GM04504 (cell line): ENCODE measurements at regions not wholly inside any gene's neighbourhood (a gene's known extent, or its start where the extent isn't known, plus 50 kb on each side); places are given as distances from the start of the nearest gene placed in this dataset.

Experiments
- DNase-seq: peaks from one replicate; pipeline ENCODE4 v3.0.0-alpha.2; 2012; ENCODE audit warnings: low read depth

DNA sequence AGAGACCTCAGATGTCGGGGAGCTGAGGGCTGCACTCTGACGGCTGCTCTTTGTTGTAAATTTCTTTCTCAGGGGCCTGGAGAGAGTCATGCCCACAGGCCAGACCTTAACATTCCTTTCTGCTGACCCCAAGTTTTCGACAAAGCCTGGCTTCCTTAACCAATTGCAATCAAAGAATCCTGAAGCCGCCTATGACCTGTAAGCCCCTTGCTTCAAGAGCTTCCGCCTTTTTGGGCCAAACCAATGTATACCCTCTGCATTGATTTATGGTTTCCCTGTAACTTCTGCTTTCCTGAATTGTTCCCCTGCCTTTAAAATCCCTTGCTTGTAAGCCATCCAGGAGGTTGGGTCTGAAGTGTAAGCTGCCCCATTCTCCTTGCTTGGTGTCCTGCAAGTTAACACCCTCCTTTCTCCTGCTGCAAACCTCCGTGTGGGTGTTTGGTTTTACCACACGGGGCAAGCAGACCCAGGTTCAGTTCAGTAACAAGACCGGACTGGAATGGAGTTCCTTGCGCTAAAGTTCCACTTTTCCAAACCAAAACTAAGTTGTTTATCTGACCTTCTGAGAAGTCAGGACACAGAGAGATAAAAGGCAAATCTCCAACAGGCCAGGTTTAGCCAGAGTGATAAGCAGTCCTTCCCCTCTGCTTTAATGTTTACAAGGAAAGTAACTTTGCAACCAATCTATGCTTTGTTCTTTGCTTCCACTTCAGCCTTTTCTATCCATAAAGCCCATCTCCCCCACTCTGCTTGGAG, 141.6 kb downstream of the KCNJ12 start:
- no peak for DNase-seq

DNA sequence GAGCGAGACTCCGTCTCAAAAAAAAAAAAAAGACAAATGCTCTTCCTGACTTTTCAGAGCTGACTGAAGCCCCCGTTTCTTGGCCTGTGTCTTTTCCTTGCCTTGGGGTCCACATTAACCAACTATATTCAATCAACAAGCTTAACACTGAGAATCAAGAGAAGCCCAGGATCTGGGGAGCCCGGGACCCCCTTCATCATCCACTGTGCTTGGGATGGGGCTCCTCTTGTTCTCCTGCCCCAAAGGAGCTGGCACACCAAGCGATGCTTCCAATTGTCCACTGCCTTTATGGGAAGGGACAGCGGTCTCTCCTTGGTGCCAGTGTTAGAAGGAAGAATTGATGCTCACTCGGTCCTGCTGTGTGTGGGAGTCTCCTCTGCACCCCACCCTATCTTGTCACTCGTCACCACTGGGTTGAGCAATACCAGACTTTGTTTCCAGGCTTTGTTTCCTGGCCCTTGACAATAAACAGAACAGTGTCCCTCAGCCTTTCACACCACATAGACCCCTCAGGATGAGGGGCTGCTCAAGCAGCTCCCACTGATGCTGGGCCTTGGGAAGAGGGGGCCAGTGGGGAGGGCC, 146.7 kb downstream of the KCNJ12 start:
- DNase-seq = no peak

DNA sequence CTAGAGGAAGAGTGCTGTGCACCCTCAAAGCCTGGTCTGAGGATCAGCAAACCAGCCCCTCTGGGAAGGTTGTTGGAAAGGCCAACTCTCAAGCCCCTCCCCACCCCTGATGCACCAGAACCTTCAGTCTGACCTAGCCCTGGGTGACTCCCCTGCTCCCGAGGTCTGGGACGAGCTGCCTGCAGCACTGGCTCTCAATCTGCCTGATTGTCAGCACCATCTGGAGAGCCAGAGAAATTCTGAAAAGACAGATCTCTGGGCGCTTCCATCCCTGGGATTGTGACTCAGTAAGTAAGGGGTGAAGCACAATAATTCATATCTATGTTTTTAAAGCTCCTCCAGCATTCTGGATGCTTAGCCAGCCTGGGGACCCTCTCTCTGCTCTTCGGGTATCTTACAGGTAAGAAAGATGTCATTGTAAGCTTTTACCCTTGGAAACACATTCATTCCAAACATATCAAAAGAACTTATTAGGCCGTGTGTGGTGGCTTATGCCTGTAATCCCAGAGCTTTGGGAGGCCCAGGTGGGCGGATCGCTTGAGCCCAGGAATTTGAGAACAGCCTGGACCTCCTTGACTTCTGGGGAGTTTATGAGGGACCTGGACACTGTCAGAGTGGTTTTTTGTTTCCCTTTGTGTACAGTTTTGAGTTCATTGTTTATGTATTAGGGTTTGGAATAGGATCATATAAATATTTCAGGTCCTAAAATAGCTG, 147.5 kb downstream of the KCNJ12 start:
- DNase-seq = no peak

DNA sequence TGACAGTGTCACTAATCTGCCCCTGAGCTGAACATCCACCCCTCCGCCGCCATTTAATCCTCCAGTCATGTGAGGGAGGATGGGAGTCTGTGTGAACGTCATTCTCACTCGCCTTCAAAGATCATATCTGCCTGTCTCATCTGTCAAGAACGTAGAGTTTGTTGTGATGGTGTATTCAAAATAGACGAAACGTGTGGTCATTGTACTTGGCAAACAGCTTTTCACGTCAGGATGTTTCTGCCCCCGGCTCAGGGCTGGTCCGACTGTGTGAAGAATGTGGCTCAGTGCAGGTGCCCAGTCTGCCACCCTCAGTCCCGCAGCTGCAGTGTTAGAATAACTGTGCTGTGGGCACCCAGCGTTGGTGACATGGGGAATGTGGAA, 148.0 kb downstream of the KCNJ12 start:
- no peak for DNase-seq

DNA sequence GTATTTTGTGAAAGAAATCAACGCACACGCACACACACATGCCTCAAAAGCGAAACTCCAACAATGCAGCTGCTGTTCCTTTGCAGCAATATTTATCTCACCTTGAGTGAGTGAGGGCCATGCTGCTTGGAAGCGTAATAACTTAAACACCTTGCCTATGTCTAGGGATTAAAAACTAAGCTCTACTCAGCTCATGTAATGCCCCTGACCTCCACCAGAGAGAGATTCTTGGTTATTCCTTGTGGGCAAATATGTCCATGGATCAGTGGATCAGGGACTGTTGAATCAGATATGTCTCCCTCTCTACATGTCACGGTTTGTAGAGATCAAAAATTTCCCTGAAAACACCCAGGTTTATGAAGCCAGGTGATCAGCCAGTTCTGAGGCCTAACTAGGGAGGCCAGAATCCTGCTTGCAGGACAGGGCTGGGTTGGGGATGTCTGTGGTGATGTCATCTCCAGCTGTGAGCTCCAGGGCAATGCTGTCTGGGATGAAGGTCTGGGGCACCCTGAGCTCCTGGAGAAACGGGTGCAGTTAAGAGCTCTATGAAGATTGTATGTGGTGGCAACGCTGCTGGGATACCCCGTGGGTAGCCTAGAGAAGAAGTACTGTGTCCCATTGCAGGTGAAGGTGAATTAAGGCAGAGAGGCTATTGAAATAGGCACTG, 149.4 kb downstream of the KCNJ12 start:
- no peak for DNase-seq

DNA sequence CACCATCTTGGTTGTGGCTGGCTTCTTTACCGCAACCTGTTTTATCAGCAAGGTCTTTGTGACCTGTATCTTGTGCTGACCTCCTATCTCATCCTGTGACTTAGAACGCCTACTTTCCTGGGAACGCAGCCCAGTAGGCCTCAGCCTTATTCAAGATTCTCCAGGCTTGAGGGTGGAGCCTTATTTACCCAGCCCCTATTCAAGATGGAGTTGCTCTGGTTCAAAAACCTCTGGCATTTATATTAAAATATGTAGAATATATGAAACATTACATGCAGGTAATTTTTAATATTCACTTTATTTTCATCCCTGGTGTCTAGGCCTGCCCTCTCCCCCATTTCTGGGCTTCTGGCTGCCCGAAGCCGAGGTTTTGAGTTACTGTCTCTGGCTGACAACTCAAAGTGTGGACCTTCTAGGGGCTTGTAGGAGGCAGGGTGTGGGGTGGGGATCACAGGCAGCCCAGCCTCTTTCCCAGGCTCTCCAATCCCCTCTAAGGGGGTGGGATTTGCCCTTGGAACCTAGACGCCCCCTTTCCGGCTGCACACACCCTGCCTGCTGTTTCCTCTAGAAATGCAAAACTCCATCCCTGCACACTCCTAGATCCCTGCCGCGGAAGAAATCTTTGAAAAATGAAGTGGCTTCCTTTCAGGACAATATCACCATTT, 152.0 kb downstream of the KCNJ12 start:
- no peak for DNase-seq

DNA sequence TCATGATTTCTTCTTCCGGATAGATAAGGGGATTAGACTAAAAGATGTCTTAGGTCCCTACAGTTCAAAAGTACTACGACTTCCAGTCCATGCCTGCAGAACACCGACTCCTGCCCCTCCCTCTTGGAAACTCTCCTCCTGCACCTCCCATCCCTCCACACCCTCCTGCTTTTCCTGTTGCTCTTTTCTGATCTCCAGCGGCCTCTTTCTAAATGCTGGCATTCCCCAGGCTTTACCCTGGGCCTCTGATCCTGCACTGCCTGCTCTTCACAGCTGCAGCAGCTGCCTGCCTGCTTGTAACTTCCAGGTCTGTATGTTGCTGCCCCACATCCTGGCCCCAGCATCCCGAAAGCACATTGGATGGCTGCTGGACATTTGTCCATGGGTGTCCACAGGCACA, 154.2 kb downstream of the KCNJ12 start:
- DNase-seq = no peak

DNA sequence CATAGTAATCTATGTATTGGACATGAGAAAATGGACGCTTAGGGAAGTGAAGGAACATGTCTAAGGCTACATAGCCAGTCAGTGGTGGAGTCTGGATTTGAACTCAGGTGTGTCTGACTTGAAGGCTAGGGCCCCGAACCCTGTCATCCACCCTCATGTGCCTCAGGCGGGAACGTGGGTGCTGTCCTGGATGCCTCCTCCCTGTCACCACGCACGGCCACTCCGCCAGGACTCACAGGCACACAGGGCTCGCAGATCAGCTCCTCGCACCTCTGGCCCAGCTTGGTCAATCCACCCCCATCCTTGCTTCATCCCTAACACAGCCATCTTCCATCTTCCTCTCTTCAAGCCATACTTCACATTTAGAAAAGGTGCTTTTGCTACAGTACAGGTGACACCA, 154.7 kb downstream of the KCNJ12 start:
- DNase-seq = no peak

DNA sequence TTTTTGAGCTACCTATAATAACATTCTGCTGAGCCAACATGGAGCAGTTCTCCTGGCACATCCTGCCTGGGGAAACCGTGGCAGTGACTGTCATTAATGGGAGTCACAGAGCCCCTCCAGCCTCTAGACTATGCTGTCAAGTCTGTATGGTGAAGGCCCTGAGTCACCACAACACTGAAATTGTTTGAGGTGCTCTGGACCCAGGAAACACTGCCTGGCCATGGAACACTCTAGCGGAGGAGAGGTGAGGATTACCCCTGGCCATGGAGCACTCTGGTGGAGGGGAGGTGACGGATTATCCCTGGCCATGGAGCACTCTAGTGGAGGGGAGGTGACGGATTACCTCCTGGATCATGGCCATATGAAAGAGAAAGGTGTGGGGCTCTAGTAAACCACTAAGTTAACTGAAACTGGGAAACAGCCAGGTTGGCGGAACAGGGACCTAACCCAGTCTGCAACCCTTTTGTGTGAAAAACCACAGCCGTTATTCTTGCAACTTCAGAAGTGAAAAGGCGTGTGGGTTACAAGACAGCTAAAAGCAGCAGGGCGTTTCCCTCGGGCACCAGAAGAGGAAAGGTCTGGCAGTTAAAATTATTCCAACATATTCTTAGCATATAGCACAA, 156.7 kb downstream of the KCNJ12 start:
- DNase-seq = no peak

DNA sequence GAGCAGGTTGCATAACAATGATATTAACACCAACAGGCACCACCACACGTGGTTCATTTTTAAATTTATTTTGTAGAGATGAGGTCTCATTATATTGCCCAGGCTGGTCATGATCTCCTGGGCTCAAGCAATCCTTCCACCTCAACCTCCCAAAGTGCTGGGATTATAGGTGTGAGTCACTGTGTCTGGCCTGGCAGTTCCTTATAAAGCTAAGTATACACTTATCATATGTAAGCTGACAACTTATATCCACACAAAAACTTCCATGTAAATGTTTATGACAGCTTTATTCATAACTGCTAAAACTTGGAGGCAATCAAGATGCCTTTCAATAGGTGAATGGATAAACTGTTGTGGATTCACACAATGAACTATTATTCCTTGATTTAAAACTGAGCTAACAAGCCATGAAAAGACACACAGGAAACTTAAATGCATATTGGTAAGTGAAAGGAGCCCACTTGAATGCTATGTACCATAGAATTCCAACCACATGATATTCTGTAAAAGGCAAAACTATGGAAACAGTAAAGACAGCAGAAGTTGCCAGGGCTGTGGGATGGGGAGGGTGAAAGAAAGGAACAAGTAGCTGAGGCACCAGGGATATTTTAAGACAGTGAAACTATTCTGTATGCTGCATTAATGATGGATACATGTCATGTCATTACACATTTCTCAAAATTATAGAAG, 156.5 kb upstream of the KCNJ18 start:
- DNase-seq = no peak

DNA sequence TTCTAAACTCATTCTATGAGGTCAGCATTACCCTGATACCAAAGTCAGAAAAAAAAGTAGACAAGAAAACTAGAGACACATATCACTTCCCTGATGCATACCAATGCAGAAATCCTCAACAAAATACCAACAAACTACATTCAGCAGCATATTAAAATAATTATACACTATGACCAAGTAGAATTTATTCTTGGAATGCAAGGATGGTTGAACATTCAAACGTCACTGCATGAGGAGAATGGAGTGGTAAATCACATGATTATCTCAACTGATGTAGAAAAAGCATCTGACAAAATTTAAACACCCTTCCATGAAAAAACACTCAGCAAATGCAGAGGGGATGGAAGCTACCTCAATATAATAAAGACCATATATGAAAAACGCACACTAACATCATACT, 155.0 kb upstream of the KCNJ18 start:
- no peak for DNase-seq

DNA sequence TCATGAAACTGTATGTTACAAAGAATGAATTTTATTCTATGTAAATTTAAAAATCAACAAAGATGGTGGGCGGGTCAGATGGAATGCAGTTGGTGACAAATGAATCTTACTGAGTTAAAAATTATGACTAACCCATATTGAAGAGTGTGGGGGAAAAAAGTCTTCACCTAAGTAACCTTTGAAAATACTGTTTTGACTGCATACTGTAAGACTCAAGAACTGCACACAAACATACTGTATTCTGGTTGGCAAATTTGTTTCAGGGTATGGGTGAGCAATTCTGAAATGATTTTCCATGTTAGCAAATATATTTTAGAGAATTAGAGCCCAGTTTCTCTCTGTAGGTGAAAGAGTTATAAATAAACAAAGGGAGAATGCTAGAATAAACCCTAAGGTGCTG, 153.7 kb upstream of the KCNJ18 start:
- DNase-seq = no peak

DNA sequence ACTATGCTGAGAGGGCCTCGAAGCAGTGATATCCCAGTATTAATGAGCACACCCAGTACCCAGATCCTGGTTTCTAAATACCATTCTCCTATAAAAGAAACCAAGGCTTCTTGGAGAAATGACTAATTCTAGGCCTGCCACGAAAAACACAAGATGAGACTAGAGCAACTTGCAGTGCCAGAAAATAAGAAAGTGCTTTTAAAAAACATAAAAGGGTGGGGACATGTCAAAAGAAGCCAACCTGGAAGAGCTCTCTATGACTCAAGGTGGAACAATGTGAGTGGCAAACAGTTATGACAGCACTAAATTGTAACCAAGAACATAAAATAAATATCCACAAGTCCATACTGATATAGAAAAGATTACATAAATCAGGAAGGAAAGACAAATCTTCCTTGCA, 153.2 kb upstream of the KCNJ18 start:
- DNase-seq = peak; percentile 2

DNA sequence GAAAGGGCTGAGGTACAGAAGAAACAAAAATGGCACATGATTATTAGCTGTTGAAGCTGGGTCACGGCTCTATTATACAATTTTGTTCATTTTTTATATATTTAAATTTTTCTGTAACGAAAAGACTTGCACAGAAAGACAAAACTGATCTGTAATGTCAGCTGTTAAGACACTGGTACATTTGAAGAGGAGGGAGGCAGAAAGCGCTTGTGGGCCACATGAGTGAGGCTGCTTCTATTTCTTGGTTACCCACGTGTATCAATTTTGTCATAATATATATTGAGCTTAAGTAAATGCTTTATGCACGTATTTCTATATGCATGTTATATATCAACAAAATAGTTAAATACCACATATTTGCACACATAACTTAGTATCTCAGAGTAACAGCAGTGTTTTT, 151.8 kb upstream of the KCNJ18 start:
- DNase-seq = no peak

DNA sequence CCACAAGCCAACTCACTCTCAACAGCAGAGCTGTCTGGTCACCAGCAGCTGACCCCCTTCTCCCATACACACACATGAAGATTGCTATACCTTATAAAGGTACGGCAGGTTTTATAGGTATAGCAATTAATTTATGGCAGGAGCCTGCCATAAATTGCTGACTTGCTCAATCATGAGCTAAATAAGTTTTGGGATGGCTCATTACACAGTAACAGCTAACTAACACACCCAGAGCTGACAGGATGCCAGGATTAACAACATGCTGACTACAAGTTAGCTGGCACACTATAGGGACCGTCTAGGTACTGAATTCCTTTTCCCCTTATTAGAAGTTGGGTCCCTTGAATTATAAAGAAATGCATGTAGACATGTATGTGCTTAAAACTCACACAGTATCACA, 150.3 kb upstream of the KCNJ18 start:
- no peak for DNase-seq

DNA sequence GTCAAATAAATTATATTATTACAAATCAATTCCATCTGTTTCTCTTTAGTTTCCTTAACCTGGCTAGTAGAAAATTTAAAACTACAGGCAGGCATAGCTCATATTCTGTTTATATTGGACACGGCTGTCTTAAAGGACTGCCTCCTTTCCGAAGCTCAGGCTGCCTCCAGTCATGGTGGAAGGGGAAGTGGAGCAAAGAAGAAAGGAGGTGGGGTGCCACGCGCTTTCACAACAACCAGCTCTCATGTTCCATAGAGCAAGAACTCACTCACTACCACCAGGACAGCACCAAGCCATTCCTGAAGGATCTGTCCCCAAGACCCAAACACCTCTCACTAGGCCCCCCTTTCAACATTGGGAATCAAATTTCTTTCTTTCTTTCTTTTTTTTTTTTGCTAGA, 149.3 kb upstream of the KCNJ18 start:
- DNase-seq = no peak

DNA sequence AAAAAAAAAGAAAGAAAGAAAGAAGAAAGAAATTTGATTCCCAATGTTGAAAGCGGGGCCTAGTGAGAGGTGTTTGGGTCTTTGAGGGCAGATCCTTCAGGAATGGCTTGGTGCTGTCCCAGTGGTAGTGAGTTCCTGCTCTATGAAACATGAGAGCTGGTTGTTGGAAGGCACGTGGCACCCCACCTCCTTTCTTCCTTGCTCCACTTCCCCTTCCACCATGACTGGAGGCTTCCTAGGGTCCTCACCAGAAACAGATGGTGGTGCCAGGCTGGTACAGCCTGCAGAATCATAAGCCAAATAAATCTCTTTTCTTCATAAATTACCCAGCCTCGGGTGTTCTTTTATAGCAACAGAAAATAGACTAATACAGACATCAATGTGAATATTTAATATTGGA, 147.3 kb upstream of the KCNJ18 start:
- DNase-seq = no peak

DNA sequence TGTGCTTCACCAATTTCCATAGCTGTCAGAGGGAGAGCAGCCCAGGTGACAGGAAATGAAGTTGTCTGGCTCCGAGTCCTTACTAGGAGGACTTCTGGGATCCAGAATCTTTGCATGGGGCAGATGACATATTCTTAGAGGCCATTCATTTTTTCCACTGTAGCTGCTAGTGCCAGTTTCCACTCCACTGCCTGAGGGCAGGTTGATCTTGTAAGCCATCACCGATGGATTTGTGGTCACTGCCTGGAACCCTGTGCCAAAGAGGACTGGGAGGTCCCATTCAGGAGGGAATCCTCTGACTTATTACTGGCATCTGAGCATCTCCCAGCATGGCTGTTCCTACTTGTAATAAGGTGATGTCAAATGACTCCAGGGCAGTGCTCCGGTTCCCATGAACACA, 144.1 kb upstream of the KCNJ18 start:
- no peak for DNase-seq

DNA sequence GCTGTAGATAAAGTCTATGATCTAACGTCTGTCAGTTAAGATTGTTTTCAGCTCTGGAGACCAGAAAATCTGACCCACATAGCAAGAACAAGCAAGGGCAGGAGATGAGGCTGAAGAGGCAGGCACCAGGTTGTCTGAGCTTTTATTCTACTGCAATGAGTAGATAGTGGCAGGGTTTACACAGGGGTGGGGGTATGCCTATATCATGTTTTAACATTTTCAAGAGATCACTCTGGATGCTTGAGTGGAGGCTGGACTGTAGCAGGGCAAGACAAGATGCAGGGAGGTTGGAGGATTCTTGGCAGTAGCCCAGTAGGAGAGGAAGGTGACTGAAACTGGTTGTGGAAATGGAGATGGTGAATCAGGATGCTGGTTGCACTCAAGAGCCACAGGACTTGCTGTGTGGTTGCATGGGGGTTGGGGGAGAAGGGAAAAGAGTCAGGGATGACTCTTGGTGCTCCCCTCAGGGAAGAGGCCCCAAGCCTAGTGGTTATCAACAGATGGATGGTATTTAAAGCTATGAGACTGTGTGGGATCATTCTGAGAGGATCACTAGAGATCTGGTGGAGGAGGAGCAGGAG, 143.1 kb upstream of the KCNJ18 start:
- DNase-seq = peak; percentile 11

DNA sequence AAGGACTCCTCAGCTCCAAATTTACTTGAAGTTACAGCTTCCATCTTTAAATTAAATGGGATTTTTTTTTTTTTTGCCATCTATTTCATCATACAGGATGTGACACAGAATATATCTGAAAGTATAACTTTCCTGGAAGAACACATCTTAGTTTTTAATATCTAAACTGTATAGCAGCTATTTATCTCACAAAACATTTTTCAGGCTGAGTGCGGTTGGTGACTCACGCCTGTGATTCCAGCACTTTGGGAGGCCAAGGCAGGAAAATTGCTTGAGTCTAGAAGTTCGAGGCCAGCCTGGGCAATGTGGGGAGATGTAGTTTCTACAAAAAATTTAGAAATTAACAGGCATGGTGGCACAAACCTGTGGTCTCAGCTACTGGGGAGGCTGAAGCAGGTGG, 142.3 kb upstream of the KCNJ18 start:
- DNase-seq = peak; percentile 12
